GM18907 (cell line): ENCODE measurements at regions not wholly inside any gene's neighbourhood (a gene's known extent, or its start where the extent isn't known, plus 50 kb on each side); places are given as distances from the start of the nearest gene placed in this dataset.
"Not testable (repeated sequence)": the region's sequence is repeated elsewhere in the genome, so short reads cannot be mapped to it uniquely, and the experiment has no call there.

ENCODE experiments used
- ATAC-seq: cut with Tn5 transposase; IDR thresholded peaks from one replicate; pipeline ENCODE4 v1.9.1; 2021; ENCODE audit warnings: mild to moderate bottlenecking, moderate library complexity; ENCODE audit not compliant: unreplicated experiment

DNA sequence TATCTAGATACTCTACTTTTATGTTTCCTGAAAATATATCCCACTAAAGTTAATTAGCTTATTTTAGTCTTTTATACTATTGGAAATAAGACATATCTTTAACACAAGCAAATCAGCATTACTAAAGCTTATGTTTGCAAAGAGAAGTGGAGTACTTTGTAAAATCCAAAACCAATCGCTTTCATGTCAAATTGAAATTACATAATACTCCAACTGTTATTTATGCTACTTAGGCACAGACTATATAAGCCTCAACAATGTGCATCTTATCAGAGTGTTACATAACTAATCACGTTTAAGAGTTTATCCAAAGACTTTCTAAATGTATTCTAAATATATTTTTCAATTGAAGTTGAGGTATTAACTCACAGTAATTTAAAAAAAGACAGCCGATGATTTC lies 200.0 kb downstream of the PCDH20 start:
- ATAC-seq, result no peak

DNA sequence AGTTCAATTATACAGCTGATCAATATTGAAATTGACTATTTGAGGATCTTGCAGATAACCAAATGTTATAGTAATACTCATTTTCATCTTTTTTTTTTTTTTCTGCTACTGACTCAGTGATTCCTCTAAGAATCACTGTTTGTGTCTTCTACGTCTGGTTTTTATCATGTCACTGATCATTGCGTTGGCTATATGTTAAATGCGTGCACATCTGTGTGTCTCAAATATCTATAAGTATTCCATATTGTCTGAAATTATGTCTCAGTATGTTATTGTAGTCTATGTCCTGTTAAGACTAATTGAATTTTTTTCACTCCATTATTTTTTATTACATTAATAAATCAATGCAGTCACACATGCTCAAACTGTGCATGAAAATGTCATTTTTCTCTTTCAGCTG lies 200.5 kb downstream of the PCDH20 start:
- no peak for ATAC-seq

DNA sequence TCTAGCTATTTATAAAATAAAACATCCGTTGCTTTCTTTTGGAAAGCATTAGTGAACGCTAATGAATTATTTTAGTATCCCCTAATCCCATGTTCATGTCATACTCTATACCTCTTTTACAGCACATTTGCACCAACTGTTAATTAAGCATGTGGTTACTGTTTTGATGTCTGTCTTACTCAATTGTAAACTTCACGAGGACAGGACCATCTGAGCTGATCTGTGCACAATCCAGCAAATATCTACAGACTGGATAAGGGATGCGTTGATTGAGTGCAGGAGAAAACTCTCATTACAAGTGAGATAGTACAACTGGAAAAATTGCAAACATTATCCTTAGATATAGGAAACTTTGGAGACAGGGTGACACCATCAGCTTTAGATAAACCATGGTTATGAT lies 201.1 kb downstream of the PCDH20 start:
- no peak for ATAC-seq

DNA sequence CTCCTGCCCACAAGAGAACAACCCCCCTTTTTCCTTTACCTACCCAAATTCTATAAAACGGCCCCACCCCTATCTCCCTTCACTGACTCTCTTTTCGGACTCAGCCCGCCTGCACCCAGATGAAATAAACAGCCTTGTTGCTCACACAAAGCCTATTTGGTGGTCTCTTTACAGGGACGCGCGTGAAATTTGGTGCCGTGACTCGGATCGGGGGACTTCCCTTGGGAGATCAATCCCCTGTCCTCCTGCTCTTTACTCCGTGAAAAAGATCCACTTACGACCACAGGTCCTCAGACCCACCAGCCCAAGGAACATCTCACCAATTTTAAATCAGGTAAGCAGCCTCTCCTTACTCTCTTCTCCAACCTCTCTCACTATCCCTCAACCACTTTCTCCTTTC lies 209.8 kb downstream of the PCDH20 start:
- not testable (repeated sequence) for ATAC-seq

DNA sequence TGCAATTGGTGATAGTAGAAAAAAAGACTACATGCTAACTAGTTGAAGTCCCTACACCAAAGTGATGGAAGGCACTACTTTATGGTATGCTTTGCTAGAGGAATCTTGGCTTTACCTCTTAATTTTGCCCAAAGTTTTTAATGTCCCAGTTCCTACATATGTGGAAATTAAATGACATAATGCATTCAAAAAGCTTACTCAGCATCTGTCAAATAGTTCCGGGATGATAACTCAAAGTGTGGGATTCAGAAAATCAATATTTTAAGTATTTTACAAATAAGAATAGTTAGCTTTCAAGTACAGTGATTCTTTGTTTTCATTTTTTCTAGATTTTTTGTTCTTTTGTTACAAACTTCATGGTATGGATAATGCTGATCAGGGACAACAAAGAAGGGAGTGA lies 211.6 kb downstream of the PCDH20 start:
- ATAC-seq, result no peak

DNA sequence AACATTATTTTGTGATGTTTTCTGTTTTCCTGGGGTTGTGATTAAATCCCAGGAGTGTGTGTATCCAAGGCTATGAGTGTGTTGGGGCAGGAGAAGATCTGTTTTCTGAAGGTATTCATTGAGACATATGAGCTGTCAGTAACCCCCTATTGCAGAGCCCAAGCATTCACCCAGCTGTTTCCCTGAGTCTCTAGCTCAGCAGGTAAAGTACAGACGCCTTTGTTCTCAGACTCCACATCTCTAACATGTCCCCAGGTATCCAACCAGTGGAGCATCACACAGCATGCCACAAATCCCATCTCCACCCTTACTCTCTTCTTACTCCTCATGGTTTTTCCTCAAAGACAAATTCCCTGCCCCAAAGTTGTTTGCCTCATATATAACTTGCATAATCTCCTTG lies 213.6 kb downstream of the PCDH20 start:
- no peak for ATAC-seq

DNA sequence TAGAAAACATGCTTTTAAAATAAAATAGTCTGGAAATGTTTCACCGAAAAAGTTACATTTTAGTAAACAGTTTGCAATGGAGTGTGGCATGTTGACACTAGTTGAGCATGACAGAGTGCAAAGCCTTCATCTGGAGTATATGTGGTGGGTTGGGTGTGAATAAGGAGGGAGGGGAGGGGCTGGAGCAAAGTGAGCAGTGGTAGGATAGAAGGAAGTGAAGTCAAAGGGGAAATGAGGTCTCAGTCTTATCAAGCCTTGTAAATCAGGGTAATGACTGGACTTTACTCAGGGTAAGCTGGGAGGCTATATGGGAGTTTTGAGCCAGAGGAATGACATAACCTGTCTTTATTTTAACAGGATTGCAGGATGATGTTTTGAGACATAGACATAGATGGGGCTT lies 222.8 kb downstream of the PCDH20 start:
- ATAC-seq, result no peak

DNA sequence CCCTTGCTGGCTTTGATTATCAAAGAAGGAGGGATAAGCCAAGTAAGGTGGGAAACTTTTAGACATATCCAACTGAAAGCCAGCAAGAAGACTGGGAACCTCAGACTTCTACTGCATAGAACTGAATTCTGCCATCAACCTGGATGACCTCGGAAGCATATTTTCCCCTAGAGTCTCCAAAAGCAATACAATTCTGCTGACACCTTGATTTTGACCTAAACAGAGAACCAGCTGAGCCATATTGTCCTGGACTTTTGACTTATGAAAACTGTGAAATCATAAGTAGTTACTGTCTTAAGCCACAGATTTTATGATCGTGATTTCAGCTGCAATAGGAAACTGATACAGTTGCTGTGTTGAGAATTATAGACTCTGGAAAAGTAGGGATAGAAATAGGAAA lies 227.6 kb downstream of the PCDH20 start:
- no peak for ATAC-seq

DNA sequence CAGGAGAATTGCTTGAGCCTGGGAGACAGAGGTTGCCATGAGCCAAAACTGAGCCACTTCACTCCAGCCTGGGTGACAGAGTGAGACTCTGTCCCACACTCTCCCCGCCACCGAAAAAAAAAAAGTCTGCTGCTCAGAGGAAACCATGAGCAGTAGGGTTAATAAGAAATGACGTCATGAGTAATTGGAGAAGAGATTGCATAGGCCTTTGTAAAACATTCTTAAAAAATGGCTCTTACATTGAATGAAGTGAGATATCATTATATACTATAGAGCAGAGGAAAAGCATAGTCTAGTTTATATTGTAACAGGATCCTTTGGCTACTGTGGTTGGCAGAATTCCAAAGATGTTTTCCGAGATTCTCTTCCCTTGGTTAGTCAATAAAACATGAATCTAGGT lies 228.2 kb downstream of the PCDH20 start:
- no peak for ATAC-seq

DNA sequence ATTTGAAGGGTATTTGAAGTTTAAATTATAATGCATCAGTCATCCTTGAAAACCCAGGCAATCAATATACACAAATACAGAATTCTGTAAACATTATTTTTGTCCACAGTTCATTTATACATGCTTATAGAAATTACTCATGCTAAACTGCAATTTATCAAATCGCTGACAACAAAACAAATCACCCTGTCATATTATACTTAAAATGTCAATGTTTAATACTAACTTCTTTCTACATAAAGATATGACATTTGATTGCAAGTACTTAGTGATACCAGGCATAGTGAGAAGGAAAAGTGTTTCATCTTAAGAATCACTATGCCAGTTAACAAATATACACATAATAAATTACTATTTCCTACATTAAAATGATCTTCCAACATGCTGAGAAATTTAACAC lies 232.0 kb downstream of the PCDH20 start:
- no peak for ATAC-seq

DNA sequence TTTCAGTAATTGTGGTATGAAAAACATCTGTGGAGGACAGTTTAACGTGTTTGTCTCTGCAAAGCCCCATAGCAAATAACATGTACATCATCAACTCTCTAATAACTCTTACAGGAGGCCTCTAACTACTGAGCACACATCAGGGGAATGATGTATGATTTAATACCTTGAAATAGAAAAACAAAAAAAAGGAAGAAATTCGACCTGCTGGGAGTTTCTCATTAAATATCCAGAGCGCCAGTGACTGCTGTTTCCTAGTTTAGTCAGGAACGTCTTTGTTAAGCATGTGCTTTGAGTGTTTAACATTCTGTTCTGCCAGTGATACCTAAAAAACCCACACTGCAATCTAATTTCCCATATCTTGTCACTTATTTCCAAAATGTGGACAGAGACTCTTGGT lies 235.4 kb downstream of the PCDH20 start:
- no peak for ATAC-seq

DNA sequence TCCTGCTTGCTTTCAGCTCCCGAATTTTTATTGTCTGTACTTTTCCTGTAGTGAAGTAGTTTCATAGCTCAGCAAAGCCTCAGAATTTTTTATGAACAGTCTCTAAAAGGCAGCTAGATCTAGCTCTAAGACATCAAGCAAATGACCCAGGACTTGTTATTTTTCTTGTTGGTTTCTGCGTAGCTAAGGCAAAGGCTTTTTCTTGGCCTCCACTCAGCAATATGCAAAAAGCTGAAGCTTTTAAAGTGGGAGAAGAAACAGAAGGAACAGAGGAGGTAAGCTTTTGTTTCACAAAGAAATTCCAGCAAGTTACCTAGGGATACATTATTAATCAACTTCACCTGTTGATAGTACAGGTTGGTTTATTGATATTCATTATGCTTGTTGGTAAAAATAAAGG lies 235.9 kb downstream of the PCDH20 start:
- ATAC-seq, result no peak

DNA sequence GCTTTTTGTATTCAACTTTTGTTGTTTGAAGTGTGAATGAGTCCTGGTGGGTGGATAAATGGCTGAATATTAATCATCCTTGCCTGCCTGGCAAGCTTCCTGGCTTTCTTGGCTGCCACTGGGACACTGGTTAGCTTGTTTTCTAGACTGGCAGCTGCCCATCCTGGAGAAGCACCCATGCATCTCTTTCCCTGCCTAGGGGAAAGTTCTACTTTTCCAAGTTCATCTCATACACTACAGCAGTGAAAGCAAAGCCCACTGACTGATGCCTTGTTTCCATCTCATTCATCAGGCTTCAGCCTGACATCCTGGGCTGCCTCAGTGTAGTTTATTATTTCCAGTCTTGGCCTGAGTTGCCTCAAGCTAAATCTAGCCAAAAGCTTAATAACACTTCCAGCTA lies 244.8 kb downstream of the PCDH20 start:
- no peak for ATAC-seq

DNA sequence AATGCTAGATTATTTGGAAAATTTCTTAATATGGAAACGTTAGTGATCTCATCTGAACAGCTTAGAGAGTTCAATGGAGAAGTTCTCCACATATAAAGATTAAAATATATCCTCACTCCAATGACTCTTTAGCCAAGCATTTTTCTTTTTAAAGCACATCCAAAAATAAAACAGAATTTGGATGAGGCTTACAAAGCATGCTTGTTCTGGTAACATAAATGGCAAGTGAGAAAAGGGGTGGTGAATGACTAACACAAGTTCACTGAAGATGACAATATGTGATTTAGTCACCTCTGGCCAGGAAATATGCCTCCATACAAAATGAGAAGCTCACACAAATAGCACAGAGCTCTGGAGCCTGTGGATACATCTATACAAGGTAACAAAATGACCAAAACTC lies 253.0 kb downstream of the PCDH20 start:
- no peak for ATAC-seq

DNA sequence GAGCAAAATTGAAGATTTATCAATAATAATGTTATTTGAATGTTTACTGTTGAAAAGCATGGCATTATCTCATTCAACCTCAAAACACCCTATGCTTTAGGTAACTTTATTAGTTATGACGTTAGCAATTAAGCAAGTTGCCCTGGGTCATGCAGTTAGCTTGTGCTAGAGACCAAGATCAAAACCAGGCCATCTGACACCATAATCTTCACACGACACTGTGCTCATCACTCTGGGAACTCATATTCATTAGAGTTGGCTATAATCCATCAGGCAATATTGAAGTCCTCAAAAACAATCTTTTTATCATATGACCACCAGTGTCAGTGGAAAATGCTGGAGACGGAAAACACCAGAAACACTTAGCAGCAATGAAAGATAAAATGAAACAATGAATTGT lies 253.5 kb downstream of the PCDH20 start:
- no peak for ATAC-seq

DNA sequence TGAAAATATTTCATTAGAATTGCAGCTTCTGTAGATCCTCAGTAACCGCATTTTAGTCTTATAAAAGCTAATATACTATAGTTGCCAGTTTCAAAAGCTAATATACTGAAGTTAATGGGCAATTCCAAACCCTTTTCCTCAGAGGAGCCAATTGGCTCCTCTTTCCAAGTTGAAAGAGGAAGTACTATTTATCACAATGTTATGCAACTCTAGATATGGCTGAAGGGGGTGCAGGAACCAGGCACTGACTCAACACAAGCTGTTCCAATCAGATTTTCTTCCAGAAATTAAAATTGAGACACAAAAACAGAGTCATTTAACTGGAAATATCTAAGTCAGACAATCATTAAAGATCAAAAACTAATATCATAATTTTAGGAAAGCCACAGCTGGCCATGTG lies 258.9 kb downstream of the PCDH20 start:
- no peak for ATAC-seq

DNA sequence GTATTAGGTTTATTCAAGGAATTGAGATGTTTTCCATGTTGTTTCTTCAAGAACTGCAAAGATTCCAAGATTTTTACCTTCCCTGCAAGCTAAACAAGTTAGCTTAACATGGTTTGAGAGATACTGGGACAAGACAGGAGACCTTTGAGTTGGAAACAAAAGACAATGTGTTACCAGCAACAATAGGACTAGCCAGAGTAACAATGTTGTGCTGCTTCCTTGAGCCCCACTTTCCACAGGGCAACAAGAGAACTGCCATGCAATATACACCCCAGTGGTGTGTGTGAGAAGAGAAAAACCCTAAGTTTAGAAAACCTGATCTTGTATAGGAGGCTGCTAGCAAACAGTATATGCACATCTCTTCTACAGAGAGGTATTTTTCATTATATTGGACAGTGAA lies 264.6 kb downstream of the PCDH20 start:
- no peak for ATAC-seq

DNA sequence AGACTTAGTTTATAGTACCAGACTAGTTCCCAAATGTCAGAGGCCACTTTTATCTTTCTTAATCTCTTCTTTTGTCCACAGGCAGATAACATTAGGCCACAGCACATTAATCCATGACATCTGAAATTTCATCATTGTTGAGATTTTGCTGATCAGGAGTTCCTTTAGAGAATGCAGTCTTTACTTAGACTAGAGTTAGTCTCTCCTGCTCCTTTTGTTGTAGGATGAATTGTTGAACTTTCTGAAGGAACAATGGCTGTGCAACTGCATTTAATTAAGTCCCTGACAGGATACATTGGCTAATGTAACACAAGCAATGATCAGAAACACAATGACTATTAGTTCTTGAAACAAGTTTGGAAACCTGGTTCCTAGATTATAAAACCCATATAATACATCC lies 266.3 kb downstream of the PCDH20 start:
- no peak for ATAC-seq

DNA sequence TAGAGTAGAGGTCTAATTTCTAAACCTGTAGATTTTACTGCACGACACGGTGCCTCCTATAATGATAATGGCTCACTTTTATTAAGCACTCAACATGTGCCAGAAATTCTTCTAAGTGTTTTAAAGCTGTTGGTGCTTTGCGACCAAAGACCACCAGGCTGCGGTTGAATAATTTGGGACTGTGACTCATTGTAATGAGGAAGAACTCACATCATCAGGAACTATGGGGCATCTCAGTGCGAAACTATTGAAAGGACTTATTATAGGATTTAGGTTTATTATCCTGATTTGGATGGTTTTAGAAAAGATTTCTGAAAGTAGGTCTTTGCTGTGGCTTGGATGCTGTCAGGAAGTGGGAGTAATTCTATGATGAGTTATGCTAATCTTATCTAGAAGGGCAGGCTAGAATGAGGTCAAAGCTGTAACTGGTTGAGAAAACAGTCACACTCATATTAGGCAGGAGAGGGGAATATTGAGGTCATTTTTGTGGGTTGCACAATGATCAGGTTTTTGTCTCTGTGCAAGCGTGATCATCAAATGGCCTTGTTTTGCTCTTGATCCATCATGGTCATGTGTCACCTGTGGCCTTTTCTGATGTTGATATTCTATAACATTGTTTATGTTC lies 266.8 kb downstream of the PCDH20 start:
- ATAC-seq, result no peak

DNA sequence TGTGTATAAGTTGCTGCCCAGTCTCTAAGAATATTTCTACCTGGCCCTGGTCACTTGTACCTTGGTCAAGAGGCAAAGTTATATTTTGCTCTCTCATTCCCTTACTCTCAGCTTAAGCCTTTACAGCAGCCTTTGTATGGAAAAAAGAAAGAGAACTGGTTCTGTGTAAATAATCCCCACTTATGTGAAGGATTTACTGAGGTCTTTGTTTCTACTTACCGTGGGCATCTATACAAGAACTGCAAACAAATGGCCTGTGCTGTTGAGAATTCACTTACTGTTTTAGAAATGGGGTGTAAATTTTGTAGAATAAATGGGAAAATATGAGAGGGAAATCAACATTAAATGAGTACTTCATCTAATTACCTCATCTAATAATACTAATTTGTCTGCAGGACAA lies 267.4 kb downstream of the PCDH20 start:
- no peak for ATAC-seq

DNA sequence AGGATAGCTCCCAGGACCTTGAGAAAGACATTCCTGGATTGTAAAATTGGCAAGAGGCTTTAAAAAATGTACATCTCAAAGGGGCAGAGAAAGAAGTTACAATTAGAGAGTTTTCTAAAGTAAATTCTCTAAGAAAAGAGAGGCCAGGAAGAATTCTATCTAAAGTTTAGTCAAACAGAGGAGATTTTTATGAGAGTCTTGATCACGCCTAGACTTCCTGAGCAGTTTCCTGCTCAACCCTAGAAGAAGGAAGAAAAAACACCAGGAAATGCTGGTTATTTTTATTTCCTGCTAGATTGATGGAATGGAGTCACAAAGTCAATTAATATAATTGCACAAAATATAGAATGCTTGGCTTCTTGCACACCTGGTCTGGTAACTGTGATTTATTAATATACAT lies 269.1 kb downstream of the PCDH20 start:
- no peak for ATAC-seq

DNA sequence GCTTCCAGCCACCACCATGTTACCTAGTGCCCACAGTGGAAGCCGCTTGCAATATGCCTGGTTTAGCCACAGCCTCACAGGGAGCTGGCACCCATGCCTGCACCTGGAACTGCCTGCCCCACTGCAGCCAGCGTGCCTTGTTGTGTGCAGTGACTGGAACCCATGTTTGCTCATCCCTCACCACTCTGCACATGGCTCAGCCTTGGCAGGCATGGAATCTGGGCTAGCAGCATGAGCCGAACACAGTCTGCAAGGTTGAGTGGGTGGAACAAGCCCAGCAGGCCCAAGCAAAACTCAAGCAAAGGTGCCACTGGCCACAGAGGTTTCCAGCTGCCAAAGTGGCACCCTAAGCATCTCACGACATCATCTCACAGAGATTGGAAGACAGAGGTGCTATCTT lies 269.5 kb downstream of the PCDH20 start:
- no peak for ATAC-seq

DNA sequence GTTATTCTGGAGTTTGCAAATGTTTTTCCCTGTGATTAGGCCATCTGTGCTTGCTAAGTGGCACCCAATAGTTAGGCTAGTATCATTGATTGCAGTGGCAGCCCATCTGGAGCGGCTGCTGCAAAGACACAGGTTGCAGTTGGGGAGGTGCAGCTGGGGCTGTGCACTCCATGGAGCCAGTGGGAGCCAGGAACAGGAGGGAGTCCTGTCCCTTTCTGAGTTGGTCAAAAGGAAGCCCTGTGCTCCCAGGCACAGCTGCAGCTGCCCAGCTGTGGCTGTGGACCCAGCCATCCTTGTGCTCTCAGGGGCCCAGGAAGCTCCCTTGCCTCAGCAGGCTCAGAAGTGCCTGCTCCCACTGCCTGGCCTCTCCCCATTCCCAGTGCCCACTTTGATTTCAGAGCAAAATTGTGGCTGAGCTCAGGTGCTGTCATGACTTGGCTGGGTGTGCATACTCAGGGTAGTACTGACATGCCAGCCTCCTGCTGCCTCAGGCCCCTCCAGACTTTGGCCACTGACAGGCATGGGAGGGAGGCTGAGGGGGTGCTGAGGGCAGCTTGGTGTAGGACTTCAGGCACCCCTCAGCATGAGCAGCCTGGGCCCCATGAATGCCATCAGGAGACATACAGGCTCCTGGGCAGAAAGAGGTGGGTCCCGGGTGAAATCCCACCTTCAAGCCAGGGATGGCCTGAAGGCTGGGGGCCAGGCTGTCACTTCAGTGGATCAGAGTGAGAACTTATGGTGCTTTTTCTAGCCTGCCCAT lies 270.6 kb downstream of the PCDH20 start:
- no peak for ATAC-seq
